HFF-Myc (cell line): ENCODE measurements at regions not wholly inside any gene's neighbourhood (a gene's known extent, or its start where the extent isn't known, plus 50 kb on each side); places are given as distances from the start of the nearest gene placed in this dataset.

ENCODE experiments used
- DNase-seq: peaks from one replicate; pipeline ENCODE4 v3.0.0-alpha.2; 2011; ENCODE audit warnings: low read depth; ENCODE audit errors: extremely low read depth
- H3K4me3 ChIP-seq: replicated peaks from 2 replicates; pipeline ENCODE4 v1.5.1; 2011; ENCODE audit warnings: low read depth, mild to moderate bottlenecking, control low read depth, low read length
- TF ChIP-seq, protein P1 (sequence below): IDR thresholded peaks from 2 replicates; pipeline ENCODE4 v1.5.1; 2012; ENCODE audit warnings: mild to moderate bottlenecking, low read depth, low read length, control low read depth; ENCODE audit errors: missing control alignments

DNA sequence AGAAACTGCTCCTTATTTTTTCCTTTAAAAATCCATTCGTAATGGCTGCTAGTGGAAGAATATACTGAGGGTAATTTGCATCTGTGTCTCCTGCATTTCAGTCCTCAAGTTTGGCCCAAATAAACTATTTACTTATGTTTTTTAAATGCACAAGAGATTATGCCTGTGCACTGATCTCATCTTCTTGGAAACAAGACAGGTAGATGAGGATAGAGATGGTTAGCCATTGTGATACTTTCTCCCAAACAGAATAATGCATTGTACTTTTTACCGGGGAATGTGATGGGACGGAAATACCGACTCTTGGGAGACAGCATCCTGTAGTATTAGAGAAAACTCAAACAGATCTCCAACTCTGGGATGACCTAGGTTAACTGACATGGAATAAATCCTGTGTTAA is 72.5 kb upstream of the DAB2 start:
- H3K4me3 ChIP-seq, result no peak overlapping the region
- TF ChIP-seq, protein P1, sequence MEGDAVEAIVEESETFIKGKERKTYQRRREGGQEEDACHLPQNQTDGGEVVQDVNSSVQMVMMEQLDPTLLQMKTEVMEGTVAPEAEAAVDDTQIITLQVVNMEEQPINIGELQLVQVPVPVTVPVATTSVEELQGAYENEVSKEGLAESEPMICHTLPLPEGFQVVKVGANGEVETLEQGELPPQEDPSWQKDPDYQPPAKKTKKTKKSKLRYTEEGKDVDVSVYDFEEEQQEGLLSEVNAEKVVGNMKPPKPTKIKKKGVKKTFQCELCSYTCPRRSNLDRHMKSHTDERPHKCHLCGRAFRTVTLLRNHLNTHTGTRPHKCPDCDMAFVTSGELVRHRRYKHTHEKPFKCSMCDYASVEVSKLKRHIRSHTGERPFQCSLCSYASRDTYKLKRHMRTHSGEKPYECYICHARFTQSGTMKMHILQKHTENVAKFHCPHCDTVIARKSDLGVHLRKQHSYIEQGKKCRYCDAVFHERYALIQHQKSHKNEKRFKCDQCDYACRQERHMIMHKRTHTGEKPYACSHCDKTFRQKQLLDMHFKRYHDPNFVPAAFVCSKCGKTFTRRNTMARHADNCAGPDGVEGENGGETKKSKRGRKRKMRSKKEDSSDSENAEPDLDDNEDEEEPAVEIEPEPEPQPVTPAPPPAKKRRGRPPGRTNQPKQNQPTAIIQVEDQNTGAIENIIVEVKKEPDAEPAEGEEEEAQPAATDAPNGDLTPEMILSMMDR, result no peak
- DNase-seq, result no peak

DNA sequence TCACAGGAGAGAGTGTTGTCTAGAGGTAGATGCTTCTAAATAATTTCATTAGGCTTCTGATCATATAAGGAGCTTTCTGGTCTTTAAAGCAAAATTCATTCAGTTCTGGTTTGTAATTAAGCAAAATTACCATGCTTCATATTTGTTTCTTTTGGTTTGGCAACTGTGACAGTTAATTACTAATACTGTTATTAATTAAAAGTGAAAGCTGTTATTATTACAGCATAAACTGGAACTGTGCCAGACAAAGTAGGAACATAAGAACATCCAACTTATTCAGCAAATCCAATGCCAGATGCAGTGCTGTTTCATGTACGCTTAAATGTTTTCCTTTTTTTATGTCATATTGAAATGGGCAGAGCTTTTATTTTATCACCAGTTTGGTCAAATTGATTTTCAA is 70.4 kb upstream of the DAB2 start:
- no peak for DNase-seq
- TF ChIP-seq, protein P1, result no peak
- H3K4me3 ChIP-seq, result no peak overlapping the region

DNA sequence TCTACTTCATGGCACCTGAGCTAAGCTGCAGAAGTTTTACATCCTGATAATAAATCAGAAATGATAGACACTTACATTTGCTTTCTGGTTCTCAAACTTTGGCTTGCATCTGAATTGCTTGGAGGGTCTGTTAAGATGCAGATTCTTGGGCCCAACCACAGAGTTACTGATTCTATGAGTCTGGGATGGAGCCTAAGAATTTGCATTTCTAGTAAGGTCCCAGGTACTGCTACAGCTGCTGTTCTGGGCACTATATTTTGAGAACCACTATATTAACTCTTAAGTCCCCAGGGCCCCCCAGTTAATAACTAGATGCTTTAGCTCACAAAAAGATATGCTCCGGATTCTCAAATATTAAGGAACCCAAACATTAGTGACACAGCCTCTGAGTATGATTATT is 69.8 kb upstream of the DAB2 start:
- TF ChIP-seq, protein P1, result no peak
- no peak overlapping the region for H3K4me3 ChIP-seq
- DNase-seq, result no peak

DNA sequence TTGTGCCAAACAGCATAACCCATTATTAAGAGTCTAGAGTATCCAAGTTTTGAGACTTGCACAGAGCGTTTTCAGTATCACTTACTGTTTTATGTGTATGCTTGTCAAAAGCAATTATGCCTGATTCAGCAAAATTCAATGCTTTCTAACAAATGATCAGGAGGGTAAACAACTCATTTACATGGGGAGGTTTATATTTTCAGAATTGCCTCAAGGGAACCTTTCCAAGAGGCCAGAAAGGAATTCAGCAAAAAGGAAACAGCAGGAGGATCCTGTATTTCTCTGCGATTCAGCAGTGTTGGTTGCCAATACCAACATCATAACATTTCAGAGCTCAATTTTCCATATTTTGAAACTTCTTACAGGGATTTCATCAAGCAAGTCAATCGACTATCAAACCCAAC is 69.3 kb upstream of the DAB2 start:
- TF ChIP-seq, protein P1, result no peak
- no peak for DNase-seq
- no peak overlapping the region for H3K4me3 ChIP-seq

DNA sequence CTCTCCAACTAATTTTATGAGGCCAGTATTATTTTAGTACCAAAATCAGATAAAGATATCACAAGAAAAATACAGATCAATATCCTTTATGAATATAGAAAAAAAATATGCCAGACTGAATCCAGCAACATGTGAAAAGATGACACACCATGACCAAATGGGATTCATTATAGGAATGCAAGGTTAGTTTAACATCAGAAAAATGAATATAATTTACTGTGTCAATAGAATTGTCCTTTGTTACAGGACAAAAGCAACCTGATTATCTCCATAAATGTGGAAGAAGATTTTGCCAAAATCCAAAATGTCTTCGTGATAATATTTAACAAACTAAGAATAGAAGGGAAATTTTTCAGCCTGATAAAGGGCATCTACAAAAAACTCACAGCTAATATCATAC is 66.4 kb upstream of the DAB2 start:
- no peak for DNase-seq

DNA sequence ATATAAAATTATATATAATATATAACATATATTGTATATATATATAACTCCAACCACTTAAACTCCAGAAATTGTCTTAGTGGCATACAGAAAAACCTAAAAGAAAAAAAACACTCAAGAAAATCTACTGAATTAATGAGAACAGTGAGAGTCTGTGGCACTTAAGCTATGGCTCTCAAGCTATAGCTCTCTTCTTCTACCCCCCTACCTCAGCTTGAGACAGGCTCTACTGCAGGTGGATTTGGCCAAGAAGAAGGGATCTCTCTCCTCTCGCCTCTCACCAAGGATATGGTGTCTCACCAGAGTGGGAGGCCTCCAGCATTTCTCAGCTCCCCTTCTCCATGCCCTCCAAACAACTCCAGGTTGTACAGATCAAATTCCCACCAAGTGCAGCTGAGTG is 64.5 kb upstream of the DAB2 start:
- TF ChIP-seq, protein P1, result no peak
- DNase-seq, result no peak
- no peak overlapping the region for H3K4me3 ChIP-seq

More for the DNA sequence above, 66.4 kb upstream of the DAB2 start:
- TF ChIP-seq, protein P1, result no peak
- no peak overlapping the region for H3K4me3 ChIP-seq

DNA sequence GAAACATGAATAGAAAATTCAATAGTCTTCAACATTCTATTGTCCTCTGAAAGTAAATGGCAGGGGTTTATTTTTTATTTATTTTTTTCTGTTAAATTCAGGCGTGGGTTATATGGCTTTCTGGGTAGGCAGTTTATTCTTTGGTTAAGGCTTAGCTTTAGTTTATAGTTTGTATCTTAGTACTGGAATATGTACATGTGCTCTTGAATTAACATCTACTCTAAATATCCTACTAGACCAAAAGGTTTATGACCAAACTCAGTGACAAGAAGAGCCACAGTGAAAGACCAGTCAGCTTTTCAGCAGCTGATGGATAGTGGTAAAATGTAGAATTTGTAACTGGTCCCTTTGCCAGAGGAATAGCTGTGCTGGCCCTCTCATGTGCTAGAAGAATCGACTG is 62.0 kb upstream of the DAB2 start:
- H3K4me3 ChIP-seq, result no peak overlapping the region
- no peak for DNase-seq
- TF ChIP-seq, protein P1, result no peak
